Cardiac fibroblast (primary cell): ENCODE measurements at regions not wholly inside any gene's neighbourhood (a gene's known extent, or its start where the extent isn't known, plus 50 kb on each side); places are given as distances from the start of the nearest gene placed in this dataset.
A peak's percentile ranks its signal among the peaks of the same experiment; 100 is the strongest.

Experiments used
- DNase-seq, 2 donors: peaks; one replicate each; pipeline versions ENCODE4 v3.0.0 to v3.0.0-alpha.2; 2010; ENCODE audit warnings: low read depth in 2 of 2
- H3K4me3 ChIP-seq, 2 donors: replicated peaks in 1 of 2; 1 replicate in 1 of 2; 2 replicates in 1 of 2; pipeline ENCODE4 v1.5.1; 2011; ENCODE audit warnings: low read depth in 2 of 2, low read length in 2 of 2, mild to moderate bottlenecking in 2 of 2, moderate library complexity in 1 of 2
- CTCF ChIP-seq: IDR thresholded peaks from one replicate; pipeline ENCODE4 v1.5.1; 2011; ENCODE audit warnings: low read depth, mild to moderate bottlenecking, low read length, inconsistent platforms

GRCh38 chr15:47291767-47292166 is 425.5 kb upstream of the SEMA6D start:
- no peak overlapping the region for H3K4me3 ChIP-seq
- DNase-seq = no peak
- TF ChIP-seq CTCF = no peak

DNA sequence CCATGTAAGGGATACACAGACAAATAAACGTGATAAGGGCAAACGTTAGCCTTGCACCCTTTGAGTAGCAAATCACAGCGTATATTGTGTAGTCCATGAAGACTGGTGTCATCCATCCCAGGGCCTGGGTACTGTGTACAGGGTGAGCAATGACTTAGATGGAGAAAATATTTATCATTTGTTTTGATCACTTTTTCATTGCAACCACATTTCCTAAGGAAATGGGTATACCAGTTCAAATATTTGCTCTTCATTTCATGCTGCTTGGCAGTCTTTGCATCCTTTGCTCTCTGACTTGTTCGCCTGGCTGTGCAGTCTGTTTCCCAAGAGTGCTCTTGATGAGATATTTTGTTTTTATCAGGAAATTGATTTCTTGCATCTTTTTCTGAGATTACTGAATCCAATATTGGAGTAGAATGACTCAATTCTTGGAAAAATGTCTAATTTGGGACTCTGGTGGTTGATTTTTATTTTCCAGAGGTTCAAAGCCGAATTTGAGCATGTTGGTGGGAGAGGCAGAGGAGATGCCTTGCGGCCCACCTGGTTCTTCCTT is 424.6 kb upstream of the SEMA6D start:
- no peak for TF ChIP-seq CTCF
- no peak for DNase-seq
- no peak overlapping the region for H3K4me3 ChIP-seq

DNA sequence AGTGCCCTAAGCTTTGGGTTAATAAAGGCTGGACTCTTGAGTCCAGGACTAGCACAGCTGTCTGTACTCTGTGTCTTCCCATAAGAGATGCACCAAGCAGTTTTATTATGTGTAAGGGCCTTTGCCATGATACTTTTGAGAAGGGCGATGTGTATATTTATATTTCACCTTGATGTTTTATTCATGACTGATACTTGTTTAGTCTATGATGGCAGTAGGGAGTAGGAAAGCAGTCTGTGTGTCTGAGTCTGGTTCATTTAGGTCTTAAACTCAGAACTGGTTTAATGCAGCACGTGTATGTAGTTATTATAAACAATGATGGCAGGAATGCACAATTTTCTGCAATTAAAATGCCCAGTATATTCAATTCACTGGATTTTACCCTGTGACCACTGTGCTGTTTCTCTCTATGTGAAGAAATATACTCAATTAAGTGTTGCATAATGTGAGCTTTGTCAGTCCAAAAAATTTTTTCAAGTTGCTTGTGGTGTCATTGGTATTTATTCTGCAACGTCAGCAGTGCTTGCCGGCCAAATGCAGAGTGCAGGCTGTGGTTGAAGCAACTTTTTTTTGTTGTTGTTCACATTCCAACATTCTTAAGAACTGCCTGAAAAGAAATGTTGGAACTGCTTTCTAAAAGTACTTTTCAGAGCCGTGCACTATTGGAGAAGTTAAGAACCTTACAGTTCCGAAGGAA is 423.7 kb upstream of the SEMA6D start:
- TF ChIP-seq CTCF = no peak
- H3K4me3 ChIP-seq = no peak overlapping the region
- DNase-seq = peak; percentile 92 to 93

DNA sequence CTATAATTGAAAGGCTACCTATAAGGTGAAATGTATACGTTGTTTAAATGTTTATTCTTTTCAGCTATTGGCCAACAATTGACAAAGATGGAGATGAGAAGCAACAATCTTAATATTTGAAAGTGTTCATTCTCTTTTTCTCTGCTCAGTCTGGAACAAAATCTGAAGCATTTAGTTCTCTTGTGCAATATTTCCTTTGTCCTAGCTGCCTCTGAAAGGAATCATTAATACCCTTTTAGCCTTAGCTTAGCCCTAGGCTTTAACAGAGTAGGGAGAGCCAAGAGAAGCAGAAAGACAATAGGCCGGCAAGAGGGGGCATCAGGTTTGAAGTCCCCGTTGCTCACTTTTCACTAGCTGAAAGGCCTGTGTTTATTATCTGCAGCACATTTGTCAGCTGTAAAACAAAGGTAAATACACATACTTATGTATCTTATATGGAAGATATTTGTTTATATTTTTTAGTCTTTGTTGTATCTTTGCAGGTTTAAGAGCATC is 422.5 kb upstream of the SEMA6D start:
- no peak for TF ChIP-seq CTCF
- DNase-seq = peak; percentile 2 to 17
- no peak overlapping the region for H3K4me3 ChIP-seq

DNA sequence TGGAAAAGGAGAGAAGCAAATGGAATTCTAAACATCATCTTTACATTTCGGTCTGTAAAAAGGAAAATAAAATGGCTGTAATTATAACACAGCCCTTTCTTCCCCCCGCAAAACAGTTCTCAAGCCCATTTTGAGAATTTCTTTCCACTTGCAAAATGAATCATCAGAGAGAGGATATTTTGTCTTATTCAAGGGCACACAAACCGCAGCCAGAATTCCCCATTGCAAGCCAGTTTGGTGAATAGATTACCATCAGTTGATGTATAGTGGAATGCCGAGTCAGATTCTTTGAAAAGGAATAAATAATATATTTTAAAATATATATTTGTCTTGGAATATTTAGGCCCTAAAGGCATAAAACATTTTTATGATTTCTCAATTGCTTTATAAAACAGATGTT is 420.4 kb upstream of the SEMA6D start:
- TF ChIP-seq CTCF = no peak
- no peak overlapping the region for H3K4me3 ChIP-seq
- DNase-seq = no peak

GRCh38 chr15:47299846-47300434 is 417.4 kb upstream of the SEMA6D start:
- H3K4me3 ChIP-seq = no peak overlapping the region
- no peak for DNase-seq
- TF ChIP-seq CTCF = no peak
